Activated naive CD4-positive, alpha-beta T cell treated with Interleukin-2 at 50 U/mL for 16 hours (primary cell): ENCODE measurements at regions not wholly inside any gene's neighbourhood (a gene's known extent, or its start where the extent isn't known, plus 50 kb on each side); places are given as distances from the start of the nearest gene placed in this dataset.

Experiments
- DNase-seq: peaks from one replicate; pipeline ENCODE4 v3.0.0-alpha.2; 2020

- no peak for DNase-seq
Observed at GRCh38 chr4:110967936-110968335, 345.1 kb upstream of the PITX2 start.

GRCh38 chr4:110970642-110971041, 347.8 kb upstream of the PITX2 start:
- DNase-seq = no peak

GRCh38 chr4:110975338-110975737, 352.5 kb upstream of the PITX2 start:
- DNase-seq = no peak

- DNase-seq = no peak
Observed at GRCh38 chr4:110977554-110977953, 354.7 kb upstream of the PITX2 start.

- no peak for DNase-seq
Observed at GRCh38 chr4:110978761-110979160, 355.9 kb upstream of the PITX2 start.

- no peak for DNase-seq
Observed at GRCh38 chr4:110982486-110982885, 359.6 kb upstream of the PITX2 start.

GRCh38 chr4:110988722-110989121, 365.8 kb upstream of the PITX2 start:
- no peak for DNase-seq

- no peak for DNase-seq
Observed at GRCh38 chr4:110989125-110989524, 366.2 kb upstream of the PITX2 start.

- DNase-seq = no peak
Observed at GRCh38 chr4:110994781-110995180, 371.9 kb upstream of the PITX2 start.

GRCh38 chr4:110998320-110998719, 375.4 kb upstream of the PITX2 start:
- no peak for DNase-seq

- DNase-seq = no peak
Observed at GRCh38 chr4:111011458-111011857, 388.6 kb upstream of the PITX2 start.

- DNase-seq = no peak
Observed at GRCh38 chr4:111013846-111014245, 391.0 kb upstream of the PITX2 start.

- no peak for DNase-seq
Observed at GRCh38 chr4:111014537-111014936, 391.7 kb upstream of the PITX2 start.

- DNase-seq = no peak
Observed at GRCh38 chr4:111016416-111016815, 393.5 kb upstream of the PITX2 start.

- no peak for DNase-seq
Observed at GRCh38 chr4:111018216-111018615, 395.3 kb upstream of the PITX2 start.

GRCh38 chr4:111020476-111020875, 397.6 kb upstream of the PITX2 start:
- no peak for DNase-seq

GRCh38 chr4:111020961-111021360, 398.1 kb upstream of the PITX2 start:
- DNase-seq = no peak

- no peak for DNase-seq
Observed at GRCh38 chr4:111022758-111023157, 399.9 kb upstream of the PITX2 start.

- no peak for DNase-seq
Observed at GRCh38 chr4:111027526-111027925, 404.6 kb upstream of the PITX2 start.

GRCh38 chr4:111028795-111029194, 405.9 kb upstream of the PITX2 start:
- DNase-seq = no peak

- DNase-seq = no peak
Observed at GRCh38 chr4:111031001-111031579, 408.2 kb upstream of the PITX2 start.

GRCh38 chr4:111031596-111031995, 408.7 kb upstream of the PITX2 start:
- DNase-seq = no peak

- DNase-seq = no peak
Observed at GRCh38 chr4:111037591-111038360, 414.9 kb upstream of the PITX2 start.

GRCh38 chr4:111040904-111041303, 418.0 kb upstream of the PITX2 start:
- DNase-seq = no peak

- DNase-seq = no peak
Observed at GRCh38 chr4:111043286-111043685, 420.4 kb upstream of the PITX2 start.
